ENCODE measurements at regions not wholly inside any gene's neighbourhood (a gene's known extent, or its start where the extent isn't known, plus 50 kb on each side); places are given as distances from the start of the nearest gene placed in this dataset.
A peak's percentile ranks its signal among the peaks of the same experiment; 100 is the strongest.

DNA sequence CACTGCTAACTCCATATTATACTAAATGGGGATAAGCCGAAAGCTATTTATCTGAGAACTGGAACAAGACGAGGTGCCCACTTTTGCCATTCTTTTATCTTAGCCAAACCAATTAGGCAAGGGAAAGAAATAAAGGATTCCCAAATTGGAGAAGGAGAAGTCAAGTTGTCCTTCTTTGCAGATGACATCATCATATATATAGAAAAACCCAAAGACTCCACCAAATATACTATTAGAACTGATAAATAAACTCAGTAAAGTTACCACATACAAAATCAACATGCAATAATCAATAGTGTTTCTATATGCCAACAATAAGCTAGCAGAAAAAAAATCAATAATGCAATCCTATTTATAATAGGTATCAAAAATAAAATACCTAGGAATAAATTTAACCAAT lies 570.3 kb upstream of the EPHA7 start:
- Histone ChIP-seq H3K27me3 (ENCODE audit: control insufficient read depth in 1 of 2, insufficient read depth in 2 of 2, low read length in 2 of 2) (no peaks in the 10 kb centered on the region), H3K4me3 (replicated peaks in 1 of 3; ENCODE audit: insufficient read depth in 1 of 3, low read depth in 2 of 3, low read length in 3 of 3) (no peak overlapping the region), H3K4me1 (ENCODE audit: insufficient read depth, low read length) (no peaks in the 10 kb centered on the region), H3K27ac (ENCODE audit: extremely low read length, insufficient read depth, low read length) (no peak overlapping the region), H3K36me3 (replicated peaks in 1 of 2; ENCODE audit: control insufficient read depth in 1 of 2, insufficient read depth in 2 of 2, low read length in 2 of 2) (no peaks in the 10 kb centered on the region), H3K9ac (ENCODE audit: insufficient read depth, low read depth, low read length) (no peak overlapping the region), H3K9me3 (ENCODE audit: low read length) (no peaks in the 10 kb centered on the region), H3K4me2 (ENCODE audit: low read depth, low read length) (no peak overlapping the region), H4K20me1 (ENCODE audit: insufficient read depth, low read length) (no peaks in the 10 kb centered on the region), H3K79me2 (ENCODE audit: insufficient read depth, low read length) (no peaks in the 10 kb centered on the region), H2AFZ (ENCODE audit: low read length) (no peak overlapping the region)
- DNase-seq (ENCODE audit: low spot score) (no peak), FAIRE-seq (no peak), ATAC-seq (no peak)
- ChIA-PET POLR2A (no interaction called here), CTCF (ENCODE audit: low intra/inter-chr PET ratio, low total read pairs) (no interaction called here)
- BruUV-seq (replicated peaks): no TSS peak
- TF ChIP-seq ATF7 (IDR thresholded peaks at IDR 0.05) (peak; percentile 89), ATF7 (CRISPR knock-in tag; IDR thresholded peaks at IDR 0.05) (no peak), PHF20 (CRISPR knock-in tag; IDR thresholded peaks at IDR 0.05) (no peak)
- 6% methylated on average over 2 of the region's 2 CpGs for WGBS (ENCODE audit: low lambda C conversion rate)
- intact Hi-C loops (cut with micrococcal nuclease; ENCODE audit: unreplicated experiment) (no loop called here), in situ Hi-C loops (cut with HindIII; ENCODE audit: extremely low pct_ligation_motif_present, low pct_unique_long_range_greater_than_20kb) (no loop called here)

DNA sequence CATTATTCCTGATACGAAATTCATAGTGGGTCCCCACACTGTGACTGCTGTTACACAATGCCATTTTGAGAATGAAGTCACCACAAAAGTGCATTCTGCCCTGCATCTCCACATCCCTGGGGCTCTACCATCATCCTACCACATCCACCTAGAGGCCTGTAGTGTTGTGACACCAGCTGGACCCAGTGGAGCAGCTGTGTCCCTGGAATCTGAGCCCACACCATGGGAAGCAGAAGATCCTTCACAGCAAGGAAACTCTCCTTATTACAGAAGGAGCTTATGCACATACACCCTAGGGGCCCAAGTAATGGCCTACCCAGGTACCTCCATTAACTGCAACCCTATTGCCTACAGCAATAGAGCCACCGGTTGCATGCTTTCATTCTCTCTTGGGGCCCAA lies 566.6 kb upstream of the EPHA7 start:
- no peaks in the 10 kb centered on the region for H3K27me3 ChIP-seq (ENCODE audit: control insufficient read depth in 1 of 2, insufficient read depth in 2 of 2, low read length in 2 of 2)
- no peak overlapping the region for H3K4me2 ChIP-seq (ENCODE audit: low read depth, low read length)
- ChIA-PET CTCF (ENCODE audit: low intra/inter-chr PET ratio, low total read pairs) (no interaction called here), POLR2A (no interaction called here)
- 5% methylated on average over 2 of the region's 2 CpGs for WGBS (ENCODE audit: low lambda C conversion rate)
- BruUV-seq (replicated peaks): no TSS peak
- intact Hi-C loops (cut with micrococcal nuclease; ENCODE audit: unreplicated experiment): no loop called here
- no peaks in the 10 kb centered on the region for H3K9me3 ChIP-seq (ENCODE audit: low read length)
- ATAC-seq (no peak), DNase-seq (ENCODE audit: low spot score) (no peak), FAIRE-seq (no peak)
- no peaks in the 10 kb centered on the region for H3K36me3 ChIP-seq (replicated peaks in 1 of 2; ENCODE audit: control insufficient read depth in 1 of 2, insufficient read depth in 2 of 2, low read length in 2 of 2)
- no peaks in the 10 kb centered on the region for H3K79me2 ChIP-seq (ENCODE audit: insufficient read depth, low read length)
- in situ Hi-C loops (cut with HindIII; ENCODE audit: extremely low pct_ligation_motif_present, low pct_unique_long_range_greater_than_20kb): no loop called here
- H3K9ac ChIP-seq (ENCODE audit: insufficient read depth, low read depth, low read length): no peak overlapping the region
- H3K4me1 ChIP-seq (ENCODE audit: insufficient read depth, low read length): no peaks in the 10 kb centered on the region
- no peak overlapping the region for H3K27ac ChIP-seq (ENCODE audit: extremely low read length, insufficient read depth, low read length)
- H4K20me1 ChIP-seq (ENCODE audit: insufficient read depth, low read length): no peaks in the 10 kb centered on the region
- H2AFZ ChIP-seq (ENCODE audit: low read length): no peak overlapping the region
- no peak overlapping the region for H3K4me3 ChIP-seq (replicated peaks in 1 of 3; ENCODE audit: insufficient read depth in 1 of 3, low read depth in 2 of 3, low read length in 3 of 3)
- no peak for TF ChIP-seq ZNF260 (CRISPR knock-in tag; IDR thresholded peaks at IDR 0.05; ENCODE audit: borderline replicate concordance, low read depth)
- TF ChIP-seq PITX1 (CRISPR knock-in tag; IDR thresholded peaks at IDR 0.05): no peak
- TF ChIP-seq KDM5A (IDR thresholded peaks at IDR 0.05; ENCODE audit: borderline replicate concordance, low read length): no peak
- TF ChIP-seq PAF1 (CRISPR knock-in tag; IDR thresholded peaks at IDR 0.05): no peak
- TF ChIP-seq U2AF1 (optimal IDR thresholded peaks at IDR 0.05; ENCODE audit: low read depth, low read length): no peak
- TF ChIP-seq ZNF556 (CRISPR knock-in tag; IDR thresholded peaks at IDR 0.05; ENCODE audit: borderline replicate concordance): no peak
- no peak for TF ChIP-seq ZNF672 (CRISPR knock-in tag; IDR thresholded peaks at IDR 0.05)
- TF ChIP-seq, protein P1, sequence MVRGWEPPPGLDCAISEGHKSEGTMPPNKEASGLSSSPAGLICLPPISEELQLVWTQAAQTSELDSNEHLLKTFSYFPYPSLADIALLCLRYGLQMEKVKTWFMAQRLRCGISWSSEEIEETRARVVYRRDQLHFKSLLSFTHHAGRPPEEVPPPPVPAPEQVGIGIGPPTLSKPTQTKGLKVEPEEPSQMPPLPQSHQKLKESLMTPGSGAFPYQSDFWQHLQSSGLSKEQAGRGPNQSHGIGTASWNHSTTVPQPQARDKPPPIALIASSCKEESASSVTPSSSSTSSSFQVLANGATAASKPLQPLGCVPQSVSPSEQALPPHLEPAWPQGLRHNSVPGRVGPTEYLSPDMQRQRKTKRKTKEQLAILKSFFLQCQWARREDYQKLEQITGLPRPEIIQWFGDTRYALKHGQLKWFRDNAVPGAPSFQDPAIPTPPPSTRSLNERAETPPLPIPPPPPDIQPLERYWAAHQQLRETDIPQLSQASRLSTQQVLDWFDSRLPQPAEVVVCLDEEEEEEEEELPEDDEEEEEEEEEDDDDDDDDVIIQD (CRISPR knock-in tag; IDR thresholded peaks at IDR 0.05; ENCODE audit: low read depth): no peak
- TF ChIP-seq, protein P2, sequence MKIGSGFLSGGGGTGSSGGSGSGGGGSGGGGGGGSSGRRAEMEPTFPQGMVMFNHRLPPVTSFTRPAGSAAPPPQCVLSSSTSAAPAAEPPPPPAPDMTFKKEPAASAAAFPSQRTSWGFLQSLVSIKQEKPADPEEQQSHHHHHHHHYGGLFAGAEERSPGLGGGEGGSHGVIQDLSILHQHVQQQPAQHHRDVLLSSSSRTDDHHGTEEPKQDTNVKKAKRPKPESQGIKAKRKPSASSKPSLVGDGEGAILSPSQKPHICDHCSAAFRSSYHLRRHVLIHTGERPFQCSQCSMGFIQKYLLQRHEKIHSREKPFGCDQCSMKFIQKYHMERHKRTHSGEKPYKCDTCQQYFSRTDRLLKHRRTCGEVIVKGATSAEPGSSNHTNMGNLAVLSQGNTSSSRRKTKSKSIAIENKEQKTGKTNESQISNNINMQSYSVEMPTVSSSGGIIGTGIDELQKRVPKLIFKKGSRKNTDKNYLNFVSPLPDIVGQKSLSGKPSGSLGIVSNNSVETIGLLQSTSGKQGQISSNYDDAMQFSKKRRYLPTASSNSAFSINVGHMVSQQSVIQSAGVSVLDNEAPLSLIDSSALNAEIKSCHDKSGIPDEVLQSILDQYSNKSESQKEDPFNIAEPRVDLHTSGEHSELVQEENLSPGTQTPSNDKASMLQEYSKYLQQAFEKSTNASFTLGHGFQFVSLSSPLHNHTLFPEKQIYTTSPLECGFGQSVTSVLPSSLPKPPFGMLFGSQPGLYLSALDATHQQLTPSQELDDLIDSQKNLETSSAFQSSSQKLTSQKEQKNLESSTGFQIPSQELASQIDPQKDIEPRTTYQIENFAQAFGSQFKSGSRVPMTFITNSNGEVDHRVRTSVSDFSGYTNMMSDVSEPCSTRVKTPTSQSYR (CRISPR knock-in tag; IDR thresholded peaks at IDR 0.05; ENCODE audit: borderline replicate concordance): no peak
- TF ChIP-seq NFE2L1 (CRISPR knock-in tag; IDR thresholded peaks at IDR 0.05; ENCODE audit: borderline replicate concordance): no peak
- TF ChIP-seq, protein P3, sequence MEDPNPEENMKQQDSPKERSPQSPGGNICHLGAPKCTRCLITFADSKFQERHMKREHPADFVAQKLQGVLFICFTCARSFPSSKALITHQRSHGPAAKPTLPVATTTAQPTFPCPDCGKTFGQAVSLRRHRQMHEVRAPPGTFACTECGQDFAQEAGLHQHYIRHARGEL (CRISPR knock-in tag; IDR thresholded peaks at IDR 0.05): no peak

Data from HepG2 (cell line).